Mammary epithelial cell (primary cell): ENCODE measurements at regions not wholly inside any gene's neighbourhood (a gene's known extent, or its start where the extent isn't known, plus 50 kb on each side); places are given as distances from the start of the nearest gene placed in this dataset.

Source experiments
- CTCF ChIP-seq, 2 donors: IDR thresholded peaks in 1 of 2; conservative IDR thresholded peaks in 1 of 2; 2 replicates each; pipeline ENCODE4 v1.5.1; 2011 to 2012; ENCODE audit warnings: inconsistent platforms in 2 of 2, low read length in 2 of 2, mild to moderate bottlenecking in 2 of 2, control low read depth in 1 of 2, low read depth in 1 of 2; ENCODE audit not compliant: insufficient read depth in 1 of 2; ENCODE audit errors: extremely low read depth in 1 of 2
- EZH2 ChIP-seq: IDR thresholded peaks from 2 replicates; pipeline ENCODE4 v1.6.1; 2012; ENCODE audit warnings: low read length, inconsistent platforms, borderline replicate concordance

- no peak for TF ChIP-seq CTCF (conservative IDR thresholded peaks at IDR 0.05 in 1 of 2, IDR thresholded peaks at IDR 0.05 in 1 of 2; ENCODE audit: extremely low read depth in 1 of 2, insufficient read depth in 1 of 2, low read depth in 1 of 2, low read length in 2 of 2)
- no peak for TF ChIP-seq EZH2
These were observed 136.2 kb upstream of the TSHZ3 start for GRCh38 chr19:31485472-31485871.
